ENCODE measurements at regions not wholly inside any gene's neighbourhood (a gene's known extent, or its start where the extent isn't known, plus 50 kb on each side); places are given as distances from the start of the nearest gene placed in this dataset.

DNA sequence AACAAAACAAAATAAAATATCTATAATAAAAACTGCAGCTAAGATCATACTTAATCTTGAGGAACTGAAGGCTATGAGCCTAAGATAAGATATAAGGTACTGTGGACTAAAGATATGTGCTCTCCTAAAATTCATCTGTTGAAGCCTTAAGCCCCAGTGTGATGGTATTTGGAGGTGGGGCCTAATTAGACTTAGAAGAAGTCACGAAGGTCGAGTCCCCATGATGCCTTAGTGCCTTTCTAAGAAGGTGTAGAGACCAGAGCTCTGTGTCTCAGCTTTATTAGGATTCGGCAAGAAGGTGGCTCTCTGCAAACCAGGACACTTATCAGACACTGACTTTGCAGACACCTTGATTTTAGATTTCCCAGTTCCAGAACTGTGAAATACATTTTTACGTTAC, 622.0 kb upstream of the BRINP3 start:
- TF ChIP-seq YY1 (IDR thresholded peaks at IDR 0.05; ENCODE audit: insufficient read depth, insufficient read length): no peak
- no peak for TF ChIP-seq SUZ12 (IDR thresholded peaks at IDR 0.05; ENCODE audit: extremely low read depth, insufficient read depth, insufficient read length)
- no peak for TF ChIP-seq ZNF274 (IDR thresholded peaks at IDR 0.05; ENCODE audit: low read depth, low read length)

Data from NT2/D1 (cell line).